ENCODE measurements at regions not wholly inside any gene's neighbourhood (a gene's known extent, or its start where the extent isn't known, plus 50 kb on each side); places are given as distances from the start of the nearest gene placed in this dataset.
"Not testable (repeated sequence)": the region's sequence is repeated elsewhere in the genome, so short reads cannot be mapped to it uniquely, and the experiment has no call there.

GRCh38 chr2:131801210-131801744 lies 273.6 kb downstream of the CCDC74A start:
- Histone ChIP-seq H3K27ac (ENCODE audit: low read length) (no peak overlapping the region), H3K4me3 (ENCODE audit: low read length) (no peak overlapping the region), H3K9me3 (ENCODE audit: insufficient read depth, low read depth, low read length) (no peaks in the 10 kb centered on the region), H3K9ac (ENCODE audit: low read depth, low read length) (no peak overlapping the region), H3K36me3 (ENCODE audit: insufficient read depth, low read depth, low read length) (no peaks in the 10 kb centered on the region), H3K4me1 (ENCODE audit: insufficient read depth, low read length) (no peaks in the 10 kb centered on the region), H3K27me3 (ENCODE audit: insufficient read depth, low read length) (peaks cover 7% of the 10 kb centered on the region)

- H3K36me3 ChIP-seq (ENCODE audit: insufficient read depth, low read depth, low read length); H3K27ac ChIP-seq (ENCODE audit: low read length); H3K9ac ChIP-seq (ENCODE audit: low read depth, low read length); H3K4me1 ChIP-seq (ENCODE audit: insufficient read depth, low read length); H3K9me3 ChIP-seq (ENCODE audit: insufficient read depth, low read depth, low read length); H3K4me3 ChIP-seq (ENCODE audit: low read length); H3K27me3 ChIP-seq (ENCODE audit: insufficient read depth, low read length): not testable (repeated sequence)
These were observed 274.2 kb downstream of the CCDC74A start for GRCh38 chr2:131801745-131802350.

- H3K9ac ChIP-seq (ENCODE audit: low read depth, low read length); H3K9me3 ChIP-seq (ENCODE audit: insufficient read depth, low read depth, low read length); H3K36me3 ChIP-seq (ENCODE audit: insufficient read depth, low read depth, low read length); H3K4me1 ChIP-seq (ENCODE audit: insufficient read depth, low read length); H3K4me3 ChIP-seq (ENCODE audit: low read length); H3K27me3 ChIP-seq (ENCODE audit: insufficient read depth, low read length); H3K27ac ChIP-seq (ENCODE audit: low read length): not testable (repeated sequence)
These were observed 274.7 kb downstream of the CCDC74A start for GRCh38 chr2:131802351-131802836.

GRCh38 chr2:131803237-131803636 lies 275.5 kb downstream of the CCDC74A start:
- not testable (repeated sequence) for H3K27me3 ChIP-seq (ENCODE audit: insufficient read depth, low read length); H3K36me3 ChIP-seq (ENCODE audit: insufficient read depth, low read depth, low read length); H3K4me3 ChIP-seq (ENCODE audit: low read length); H3K27ac ChIP-seq (ENCODE audit: low read length); H3K9me3 ChIP-seq (ENCODE audit: insufficient read depth, low read depth, low read length); H3K4me1 ChIP-seq (ENCODE audit: insufficient read depth, low read length); H3K9ac ChIP-seq (ENCODE audit: low read depth, low read length)

GRCh38 chr2:131812605-131813004 lies 284.9 kb downstream of the CCDC74A start:
- H3K9ac ChIP-seq (ENCODE audit: low read depth, low read length); H3K27me3 ChIP-seq (ENCODE audit: insufficient read depth, low read length); H3K27ac ChIP-seq (ENCODE audit: low read length); H3K9me3 ChIP-seq (ENCODE audit: insufficient read depth, low read depth, low read length); H3K36me3 ChIP-seq (ENCODE audit: insufficient read depth, low read depth, low read length); H3K4me1 ChIP-seq (ENCODE audit: insufficient read depth, low read length); H3K4me3 ChIP-seq (ENCODE audit: low read length): not testable (repeated sequence)

- not testable (repeated sequence) for H3K4me3 ChIP-seq (ENCODE audit: low read length); H3K27ac ChIP-seq (ENCODE audit: low read length); H3K36me3 ChIP-seq (ENCODE audit: insufficient read depth, low read depth, low read length); H3K27me3 ChIP-seq (ENCODE audit: insufficient read depth, low read length); H3K4me1 ChIP-seq (ENCODE audit: insufficient read depth, low read length); H3K9me3 ChIP-seq (ENCODE audit: insufficient read depth, low read depth, low read length); H3K9ac ChIP-seq (ENCODE audit: low read depth, low read length)
These were observed 285.7 kb downstream of the CCDC74A start for GRCh38 chr2:131813378-131813777.

GRCh38 chr2:131818267-131818973 lies 290.7 kb downstream of the CCDC74A start:
- H3K9me3 ChIP-seq (ENCODE audit: insufficient read depth, low read depth, low read length); H3K27me3 ChIP-seq (ENCODE audit: insufficient read depth, low read length); H3K4me1 ChIP-seq (ENCODE audit: insufficient read depth, low read length); H3K4me3 ChIP-seq (ENCODE audit: low read length); H3K36me3 ChIP-seq (ENCODE audit: insufficient read depth, low read depth, low read length); H3K9ac ChIP-seq (ENCODE audit: low read depth, low read length); H3K27ac ChIP-seq (ENCODE audit: low read length): not testable (repeated sequence)

GRCh38 chr2:131822237-131822721 lies 294.6 kb downstream of the CCDC74A start:
- not testable (repeated sequence) for H3K4me3 ChIP-seq (ENCODE audit: low read length); H3K9ac ChIP-seq (ENCODE audit: low read depth, low read length); H3K9me3 ChIP-seq (ENCODE audit: insufficient read depth, low read depth, low read length); H3K27ac ChIP-seq (ENCODE audit: low read length); H3K27me3 ChIP-seq (ENCODE audit: insufficient read depth, low read length); H3K36me3 ChIP-seq (ENCODE audit: insufficient read depth, low read depth, low read length); H3K4me1 ChIP-seq (ENCODE audit: insufficient read depth, low read length)

GRCh38 chr2:131823058-131823457 lies 295.4 kb downstream of the CCDC74A start:
- not testable (repeated sequence) for H3K9ac ChIP-seq (ENCODE audit: low read depth, low read length); H3K4me1 ChIP-seq (ENCODE audit: insufficient read depth, low read length); H3K27ac ChIP-seq (ENCODE audit: low read length); H3K36me3 ChIP-seq (ENCODE audit: insufficient read depth, low read depth, low read length); H3K4me3 ChIP-seq (ENCODE audit: low read length); H3K27me3 ChIP-seq (ENCODE audit: insufficient read depth, low read length); H3K9me3 ChIP-seq (ENCODE audit: insufficient read depth, low read depth, low read length)

GRCh38 chr2:131824986-131825385 lies 297.3 kb downstream of the CCDC74A start:
- H3K27me3 ChIP-seq (ENCODE audit: insufficient read depth, low read length); H3K4me1 ChIP-seq (ENCODE audit: insufficient read depth, low read length); H3K36me3 ChIP-seq (ENCODE audit: insufficient read depth, low read depth, low read length); H3K4me3 ChIP-seq (ENCODE audit: low read length); H3K9me3 ChIP-seq (ENCODE audit: insufficient read depth, low read depth, low read length); H3K9ac ChIP-seq (ENCODE audit: low read depth, low read length); H3K27ac ChIP-seq (ENCODE audit: low read length): not testable (repeated sequence)

- Histone ChIP-seq H3K27ac (ENCODE audit: low read length) (no peak overlapping the region), H3K36me3 (ENCODE audit: insufficient read depth, low read depth, low read length) (no peaks in the 10 kb centered on the region), H3K9ac (ENCODE audit: low read depth, low read length) (no peak overlapping the region), H3K9me3 (ENCODE audit: insufficient read depth, low read depth, low read length) (no peaks in the 10 kb centered on the region), H3K27me3 (ENCODE audit: insufficient read depth, low read length) (no peaks in the 10 kb centered on the region), H3K4me3 (ENCODE audit: low read length) (no peak overlapping the region), H3K4me1 (ENCODE audit: insufficient read depth, low read length) (no peaks in the 10 kb centered on the region)
These were observed 299.9 kb downstream of the CCDC74A start for GRCh38 chr2:131827481-131828163.

- no peaks in the 10 kb centered on the region for H3K27me3 ChIP-seq (ENCODE audit: insufficient read depth, low read length)
- no peaks in the 10 kb centered on the region for H3K9me3 ChIP-seq (ENCODE audit: insufficient read depth, low read depth, low read length)
- H3K36me3 ChIP-seq (ENCODE audit: insufficient read depth, low read depth, low read length): no peaks in the 10 kb centered on the region
- no peak overlapping the region for H3K9ac ChIP-seq (ENCODE audit: low read depth, low read length)
- no peaks in the 10 kb centered on the region for H3K4me1 ChIP-seq (ENCODE audit: insufficient read depth, low read length)
- no peak overlapping the region for H3K4me3 ChIP-seq (ENCODE audit: low read length)
- H3K27ac ChIP-seq (ENCODE audit: low read length): no peak overlapping the region
These were observed 300.5 kb downstream of the CCDC74A start for GRCh38 chr2:131828164-131828561.
